AG04449 (cell line): ENCODE measurements at regions not wholly inside any gene's neighbourhood (a gene's known extent, or its start where the extent isn't known, plus 50 kb on each side); places are given as distances from the start of the nearest gene placed in this dataset.

Experiments used
- CTCF ChIA-PET: fragments of 350-600 bp; formaldehyde crosslinking; extraction: SDS; loops from one replicate; lab custom pipeline; 2021; ENCODE audit warnings: antibody characterized with exemption; lab: Yijun Ruan, JAX
- POLR2A ChIA-PET: fragments of 400-600, 350-600 bp; formaldehyde crosslinking; extraction: SDS; loops from one replicate; lab custom pipeline; 2020; ENCODE audit warnings: antibody characterized with exemption, inconsistent platforms; lab: Yijun Ruan, JAX
- DNase-seq: peaks from one replicate; pipeline ENCODE4 v3.0.0-alpha.2; 2010; ENCODE audit warnings: low read depth, low spot score
- H3K4me3 ChIP-seq: 2 replicates; pipeline ENCODE4 v1.5.1; 2011; ENCODE audit warnings: low read depth, mild to moderate bottlenecking, control low read depth, low read length
- CTCF ChIP-seq: IDR thresholded peaks from one replicate; pipeline ENCODE4 v1.5.1; 2011; ENCODE audit warnings: mild to moderate bottlenecking, moderate library complexity, low read length, control low read depth, inconsistent platforms; ENCODE audit not compliant: insufficient read depth; ENCODE audit errors: missing control alignments

- no peak overlapping the region for H3K4me3 ChIP-seq
- ChIA-PET POLR2A (no interaction called here), CTCF (no interaction called here)
- no peak for DNase-seq
- no peak for TF ChIP-seq CTCF
Measured at GRCh38 chr6:87848616-87849015, 146.6 kb upstream of the AKIRIN2 start.

DNA sequence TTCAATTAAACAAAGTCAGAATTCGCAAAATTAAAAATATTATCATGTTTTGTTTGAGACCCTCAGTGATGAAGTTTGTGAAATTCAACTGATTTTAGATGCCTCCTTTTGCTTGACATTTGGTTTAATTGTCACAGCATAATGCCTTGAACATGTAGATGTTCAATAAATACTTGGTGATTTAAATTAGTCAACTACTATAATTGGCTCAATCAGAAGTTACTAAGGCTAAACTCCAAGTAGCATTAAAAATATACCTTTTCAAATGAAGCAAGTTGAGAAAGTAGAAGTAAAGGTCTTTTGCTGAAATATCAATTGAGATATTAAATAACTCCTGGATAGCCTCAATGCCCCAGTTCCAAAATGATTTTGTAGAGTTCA, 145.8 kb upstream of the AKIRIN2 start:
- no peak for TF ChIP-seq CTCF
- no peak for DNase-seq
- ChIA-PET POLR2A (no interaction called here), CTCF (no interaction called here)
- no peak overlapping the region for H3K4me3 ChIP-seq

DNA sequence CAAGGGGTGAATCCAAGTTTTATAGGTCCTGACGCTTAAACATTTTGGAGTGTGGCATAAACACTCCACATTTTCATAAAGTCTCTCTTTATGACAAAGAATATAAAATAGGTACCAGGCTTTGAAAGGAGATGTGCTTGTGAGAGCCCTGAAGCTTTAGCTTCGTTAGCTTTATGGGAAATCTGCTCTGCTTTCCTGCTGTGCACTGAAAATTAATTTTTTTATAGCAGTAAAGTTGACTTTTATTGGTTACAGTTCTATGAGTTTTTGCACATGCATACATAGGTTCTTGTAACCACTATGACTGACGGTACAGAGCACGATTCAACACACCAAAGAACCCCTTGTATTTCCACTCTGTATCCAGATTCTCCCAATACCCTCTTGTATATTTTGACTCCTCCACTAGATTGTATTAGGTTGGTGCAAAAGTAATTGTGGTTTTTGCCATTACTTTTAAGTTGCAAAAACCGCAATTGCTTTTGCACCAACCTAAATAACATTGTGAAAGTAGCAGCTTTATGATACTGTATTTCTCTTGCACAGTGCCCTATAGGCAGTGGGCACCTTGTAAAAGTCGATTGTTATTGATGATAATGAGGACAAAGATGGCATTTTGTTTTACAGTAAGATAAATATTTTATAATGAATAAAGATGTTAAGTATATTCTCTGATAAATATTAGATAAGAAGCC, 145.2 kb upstream of the AKIRIN2 start:
- no peak overlapping the region for H3K4me3 ChIP-seq
- no peak for DNase-seq
- CTCF ChIA-PET, result no interaction called here
- no peak for TF ChIP-seq CTCF
- POLR2A ChIA-PET, result no interaction called here

DNA sequence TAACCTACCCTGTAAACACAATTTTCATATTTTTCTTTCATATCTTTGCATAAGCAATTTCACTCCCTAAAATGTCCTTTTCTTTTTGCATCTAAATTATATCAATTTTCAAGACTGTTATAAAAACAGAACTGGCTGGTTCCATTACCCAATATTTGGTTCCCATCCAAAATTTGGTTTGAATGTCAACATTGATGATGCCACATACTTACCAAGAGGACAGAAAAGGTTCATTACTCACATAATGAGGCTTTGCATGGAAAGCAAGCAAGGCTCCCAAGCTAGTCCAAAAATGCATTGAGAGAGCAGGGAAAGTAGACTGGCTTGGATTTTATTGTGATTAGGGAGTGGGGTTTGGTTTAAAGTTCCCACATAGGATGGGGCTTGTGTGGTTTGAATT, 144.4 kb upstream of the AKIRIN2 start:
- POLR2A ChIA-PET, result no interaction called here
- no peak for DNase-seq
- CTCF ChIA-PET, result no interaction called here
- TF ChIP-seq CTCF, result no peak
- no peak overlapping the region for H3K4me3 ChIP-seq

DNA sequence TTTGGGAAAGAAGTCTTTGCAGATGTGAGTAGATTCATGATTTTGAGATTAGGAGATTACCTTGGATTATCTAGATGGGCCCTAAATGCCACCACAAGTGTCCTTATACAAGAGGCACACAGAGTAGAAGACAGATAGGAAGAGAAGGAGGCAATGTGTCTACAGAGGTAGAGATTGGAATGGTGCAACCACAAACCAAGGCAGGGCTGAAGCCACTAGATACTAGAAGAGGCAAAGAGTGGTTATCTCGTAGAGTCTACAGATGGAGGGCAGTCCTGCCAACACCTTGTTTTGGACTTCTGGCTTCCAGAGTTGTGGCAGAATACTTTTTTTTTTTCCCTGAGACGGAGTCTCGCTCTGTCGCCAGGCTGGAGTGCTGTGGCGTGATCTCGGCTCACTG, 138.3 kb upstream of the AKIRIN2 start:
- no peak for DNase-seq
- ChIA-PET CTCF (no interaction called here), POLR2A (no interaction called here)
- TF ChIP-seq CTCF, result no peak
- no peak overlapping the region for H3K4me3 ChIP-seq

- no peak for DNase-seq
- POLR2A ChIA-PET, result no interaction called here
- no peak overlapping the region for H3K4me3 ChIP-seq
- CTCF ChIA-PET, result no interaction called here
- TF ChIP-seq CTCF, result no peak
Measured at GRCh38 chr6:87837876-87838275, 135.8 kb upstream of the AKIRIN2 start.
